Spinal cord (tissue), 9 donors: ENCODE measurements at regions not wholly inside any gene's neighbourhood (a gene's known extent, or its start where the extent isn't known, plus 50 kb on each side); places are given as distances from the start of the nearest gene placed in this dataset.

Experiments used
- DNase-seq, 6 donors: peaks; one replicate each; pipeline versions ENCODE4 v3.0.0 to v3.0.0-alpha.2; 2013 to 2015; ENCODE audit warnings: low spot score in 6 of 6, low read depth in 4 of 6
- H3K27ac ChIP-seq: one replicate; pipeline ENCODE4 v1.5.1; 2013; ENCODE audit warnings: low read depth, low read length, control low read depth
- H3K27me3 ChIP-seq: one replicate; pipeline ENCODE4 v1.6.1; 2013; ENCODE audit warnings: low read length; ENCODE audit not compliant: control insufficient read depth, insufficient read depth
- H3K36me3 ChIP-seq: one replicate; pipeline ENCODE4 v1.6.1; 2013; ENCODE audit warnings: low read length; ENCODE audit not compliant: control insufficient read depth, insufficient read depth
- H3K4me1 ChIP-seq: one replicate; pipeline ENCODE4 v1.6.1; 2013; ENCODE audit warnings: low read length; ENCODE audit not compliant: control insufficient read depth, insufficient read depth
- H3K4me3 ChIP-seq: one replicate; pipeline ENCODE4 v1.5.1; 2013; ENCODE audit warnings: low read depth, low read length, control low read depth
- H3K9me3 ChIP-seq: one replicate; pipeline ENCODE4 v1.6.1; 2013; ENCODE audit warnings: low read length; ENCODE audit not compliant: control insufficient read depth, insufficient read depth
- WGBS: methylation state at CpG from one replicate; pipeline ENCODE4 v1.1.5; 2013; ENCODE audit warnings: missing lambda C conversion rate; ENCODE audit not compliant: insufficient coverage; 5-methylcytosine and 5-hydroxymethylcytosine counted together
- donor health status: healthy.

DNA sequence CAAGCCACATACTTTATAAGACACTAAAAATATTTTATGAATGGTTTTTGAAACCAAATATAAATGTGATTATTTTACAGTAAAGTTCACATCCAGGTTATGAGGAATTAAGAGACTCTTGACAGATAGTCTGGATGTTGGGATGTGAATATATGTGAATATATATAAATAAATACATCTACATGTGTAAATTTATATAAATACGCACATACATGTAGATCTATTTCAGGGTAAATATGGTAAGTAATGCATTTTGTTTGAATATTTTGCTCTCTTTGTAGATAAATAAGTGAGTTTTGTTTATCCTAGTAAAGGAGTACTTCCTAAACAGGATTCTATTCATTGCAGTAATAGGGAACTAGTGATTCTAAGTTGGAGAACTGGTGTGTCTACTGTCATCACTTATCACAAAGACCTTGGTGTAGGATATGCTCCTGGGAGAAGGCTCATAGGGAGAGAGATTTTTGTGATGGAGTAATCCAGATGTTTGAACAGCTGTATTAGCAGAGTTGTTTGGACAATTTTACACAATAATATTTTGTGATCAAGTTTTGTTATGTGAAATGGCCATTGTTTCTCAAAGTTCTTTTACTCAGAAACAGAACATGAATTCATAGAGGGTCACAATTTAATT lies 60.2 kb upstream of the NT5C1B start:
- H3K27ac ChIP-seq = no peak overlapping the region
- H3K9me3 ChIP-seq = no peaks in the 10 kb centered on the region
- no CpG with 5 or more reads among the region's 1 CpG for WGBS
- H3K27me3 ChIP-seq = no peaks in the 10 kb centered on the region
- H3K36me3 ChIP-seq = no peaks in the 10 kb centered on the region
- no peak overlapping the region for H3K4me3 ChIP-seq
- no peaks in the 10 kb centered on the region for H3K4me1 ChIP-seq
- no peak for DNase-seq

DNA sequence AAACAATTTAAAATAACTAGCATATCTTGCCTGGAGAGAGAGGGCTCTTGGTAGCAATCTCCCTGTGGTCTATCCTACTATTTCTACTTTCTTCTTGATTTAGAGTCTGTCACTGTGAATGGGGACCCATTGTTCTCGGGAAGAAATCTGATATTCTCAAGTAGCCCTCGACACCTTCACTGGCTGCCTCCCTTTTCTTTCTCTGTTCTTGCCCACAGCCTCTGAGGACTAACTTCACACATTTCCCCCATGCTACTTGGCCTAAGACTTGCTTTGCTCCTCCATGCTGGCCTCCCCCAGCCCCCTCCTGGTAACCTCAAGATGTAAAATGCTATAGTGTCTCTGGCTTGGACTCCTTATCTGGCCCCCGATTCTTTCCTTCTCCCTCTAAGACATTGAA lies 58.8 kb upstream of the NT5C1B start:
- Histone ChIP-seq H3K4me1 (no peaks in the 10 kb centered on the region), H3K27ac (no peak overlapping the region), H3K9me3 (no peaks in the 10 kb centered on the region), H3K4me3 (no peak overlapping the region), H3K36me3 (no peaks in the 10 kb centered on the region), H3K27me3 (no peaks in the 10 kb centered on the region)
- DNase-seq = no peak
- WGBS = 70% methylated on average over 2 of the region's 3 CpGs

DNA sequence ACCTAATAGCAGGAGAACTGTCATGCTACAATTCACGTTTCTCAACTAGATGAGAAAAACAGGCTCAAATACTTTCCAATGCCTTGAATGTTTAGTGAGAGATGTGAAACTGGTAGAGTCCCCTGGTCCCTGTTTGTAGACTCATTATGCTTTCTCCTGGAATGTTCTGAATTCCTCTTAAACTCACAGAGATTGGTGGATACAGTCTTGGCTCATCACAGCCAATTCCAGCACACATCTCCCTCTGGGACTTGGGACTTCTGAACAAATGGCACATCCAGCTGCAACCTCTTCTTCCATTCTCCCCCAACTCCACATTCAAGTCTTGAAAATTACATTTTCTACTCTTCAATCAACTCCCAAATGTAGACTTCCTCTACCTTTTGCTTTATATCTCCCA lies 58.4 kb upstream of the NT5C1B start:
- no peaks in the 10 kb centered on the region for H3K4me1 ChIP-seq
- WGBS = no CpG with 5 or more reads among the region's 1 CpG
- H3K4me3 ChIP-seq = no peak overlapping the region
- no peaks in the 10 kb centered on the region for H3K9me3 ChIP-seq
- no peaks in the 10 kb centered on the region for H3K27me3 ChIP-seq
- no peaks in the 10 kb centered on the region for H3K36me3 ChIP-seq
- H3K27ac ChIP-seq = no peak overlapping the region
- no peak for DNase-seq

DNA sequence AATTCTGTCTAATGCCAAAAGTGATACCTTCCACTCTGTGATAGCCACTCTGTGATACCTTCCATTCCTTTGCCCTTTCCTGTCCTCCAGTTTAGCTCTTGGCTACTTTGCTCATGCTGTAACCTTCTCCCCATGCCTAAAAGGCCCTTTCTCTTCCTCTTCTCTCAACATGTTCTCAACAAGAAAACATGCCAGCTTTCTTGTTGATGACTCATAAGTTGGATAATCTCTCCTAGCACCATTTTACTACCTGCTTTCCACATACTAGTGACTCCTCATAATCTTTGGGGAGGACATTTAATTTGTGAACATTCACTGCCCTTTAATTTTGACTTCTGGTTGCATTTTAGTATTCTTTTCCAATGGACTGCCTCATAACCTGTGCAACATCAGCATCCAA lies 55.9 kb upstream of the NT5C1B start:
- no peaks in the 10 kb centered on the region for H3K9me3 ChIP-seq
- no peak overlapping the region for H3K27ac ChIP-seq
- H3K4me1 ChIP-seq = no peaks in the 10 kb centered on the region
- no peaks in the 10 kb centered on the region for H3K27me3 ChIP-seq
- no peak overlapping the region for H3K4me3 ChIP-seq
- H3K36me3 ChIP-seq = no peaks in the 10 kb centered on the region
- DNase-seq = no peak

DNA sequence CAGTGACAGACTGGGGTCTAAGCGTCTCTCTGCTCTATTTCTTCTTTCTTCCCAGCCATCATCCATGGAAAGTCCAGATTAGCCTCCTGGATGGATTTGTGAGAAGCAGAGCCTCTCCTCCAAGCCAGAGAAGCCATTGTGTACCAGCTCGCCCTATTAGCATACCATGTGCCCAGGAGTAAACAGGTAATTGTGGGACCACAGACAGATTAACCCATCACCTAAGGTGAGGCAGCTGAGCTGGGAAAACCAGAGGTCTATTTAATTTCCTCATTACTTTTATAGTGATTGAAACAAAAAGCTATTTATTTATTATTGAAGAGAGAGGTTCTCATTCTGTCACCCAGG lies 54.7 kb upstream of the NT5C1B start:
- no CpG with 5 or more reads among the region's 2 CpGs for WGBS
- Histone ChIP-seq H3K27ac (no peak overlapping the region), H3K36me3 (no peaks in the 10 kb centered on the region), H3K4me3 (no peak overlapping the region), H3K4me1 (no peaks in the 10 kb centered on the region), H3K27me3 (no peaks in the 10 kb centered on the region), H3K9me3 (no peaks in the 10 kb centered on the region)
- DNase-seq = no peak

DNA sequence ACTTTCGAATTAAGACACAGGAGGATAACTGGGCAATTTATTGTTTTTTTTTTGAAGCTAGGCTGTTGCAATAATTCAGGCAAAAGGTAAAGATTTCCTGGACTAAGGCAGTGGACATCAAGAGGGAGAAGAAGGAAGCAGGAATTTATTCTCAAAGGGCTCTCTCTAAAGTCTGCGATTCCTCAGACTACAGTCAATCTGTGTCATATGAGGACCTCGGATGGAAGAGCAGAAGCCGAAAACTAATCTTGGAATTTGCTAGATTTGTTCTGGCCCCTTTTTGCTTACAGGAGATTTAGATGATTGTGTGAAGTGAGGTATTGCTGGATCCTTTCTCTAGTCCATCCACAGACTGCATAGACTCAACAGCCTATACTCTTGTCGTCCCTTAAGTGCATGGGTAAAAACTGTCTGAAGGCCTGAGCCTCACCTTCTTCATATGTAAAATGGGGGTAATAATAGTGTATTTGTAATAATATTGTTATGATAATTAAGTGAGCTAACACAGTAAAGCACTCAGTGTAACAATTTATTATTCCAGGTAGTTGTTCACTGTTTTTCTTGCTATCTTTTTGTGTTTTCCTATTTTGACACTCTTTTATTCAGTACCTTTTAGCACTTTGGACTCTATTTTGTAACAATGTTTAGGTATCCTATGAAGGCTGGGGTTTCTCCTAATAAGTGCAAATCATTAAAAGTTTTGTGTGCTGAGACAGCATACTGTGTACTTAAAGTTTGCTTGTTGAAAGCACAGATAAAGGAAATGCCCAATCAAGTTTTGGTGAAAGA lies 54.2 kb upstream of the NT5C1B start:
- no peak overlapping the region for H3K4me3 ChIP-seq
- H3K36me3 ChIP-seq = no peaks in the 10 kb centered on the region
- no peak overlapping the region for H3K27ac ChIP-seq
- no peaks in the 10 kb centered on the region for H3K27me3 ChIP-seq
- H3K4me1 ChIP-seq = no peaks in the 10 kb centered on the region
- DNase-seq = no peak
- 100% methylated on average over 1 of the region's 5 CpGs for WGBS
- H3K9me3 ChIP-seq = no peaks in the 10 kb centered on the region

DNA sequence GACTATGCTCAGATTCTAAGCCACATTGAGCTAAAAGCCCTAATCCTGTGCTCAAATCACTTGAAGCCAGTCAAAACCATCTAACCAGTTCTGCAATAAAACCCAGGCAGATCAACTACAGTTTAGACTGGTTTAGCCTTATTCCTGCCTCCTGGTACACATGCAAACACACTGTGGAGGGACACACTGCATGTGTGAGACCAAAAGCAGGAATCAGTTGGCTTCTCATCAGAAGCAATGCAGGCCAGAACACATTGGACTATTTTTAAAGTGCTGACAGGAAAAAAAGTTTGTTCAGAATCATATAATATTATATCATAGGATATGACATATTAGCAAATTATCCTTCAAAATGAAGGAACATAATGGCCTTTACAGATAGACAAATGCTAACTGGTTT lies 52.5 kb upstream of the NT5C1B start:
- H3K4me3 ChIP-seq = no peak overlapping the region
- no peak overlapping the region for H3K27ac ChIP-seq
- H3K27me3 ChIP-seq = no peaks in the 10 kb centered on the region
- H3K36me3 ChIP-seq = no peaks in the 10 kb centered on the region
- DNase-seq = no peak
- peaks cover 6% of the 10 kb centered on the region for H3K9me3 ChIP-seq
- H3K4me1 ChIP-seq = no peaks in the 10 kb centered on the region

DNA sequence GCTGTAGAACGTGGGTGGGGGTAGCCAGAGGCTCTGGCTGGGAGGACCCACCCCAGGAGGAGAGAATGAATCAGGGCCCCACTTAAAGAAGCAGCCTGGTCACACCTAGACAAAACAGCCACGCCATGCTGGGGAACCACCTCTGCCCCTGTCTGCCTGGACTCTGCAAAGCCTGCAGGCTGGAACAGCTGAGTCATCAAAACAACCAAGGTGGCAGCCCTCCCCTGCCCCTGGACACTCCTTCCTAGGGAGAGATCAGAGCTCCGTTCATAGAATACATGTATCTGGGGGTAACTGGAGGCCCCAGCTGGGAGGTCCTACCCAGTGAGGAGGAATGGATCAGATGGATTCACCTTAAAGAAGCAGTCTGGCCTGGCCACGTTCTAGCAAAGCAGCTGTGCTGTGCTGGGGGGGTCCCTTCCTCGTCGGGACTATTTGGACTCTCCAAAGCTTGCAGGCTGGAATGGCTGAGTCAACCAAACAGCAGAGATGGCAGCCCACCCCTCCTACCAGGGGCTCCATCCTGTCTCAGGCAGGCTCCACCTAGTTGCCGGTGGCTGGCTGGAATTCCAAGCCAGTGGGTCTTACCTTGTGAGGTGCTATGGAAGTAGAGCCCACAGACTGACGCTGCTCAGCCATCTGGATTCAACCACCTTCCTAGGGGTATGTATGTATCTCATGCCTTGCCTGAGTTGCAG lies 50.5 kb upstream of the NT5C1B start:
- no peak for DNase-seq
- Histone ChIP-seq H3K27me3 (no peaks in the 10 kb centered on the region), H3K36me3 (no peaks in the 10 kb centered on the region), H3K4me1 (no peaks in the 10 kb centered on the region), H3K27ac (no peak overlapping the region), H3K9me3 (peaks cover 6% of the 10 kb centered on the region), H3K4me3 (no peak overlapping the region)
- WGBS = 79% methylated on average over 3 of the region's 8 CpGs
